HCT116 (cell line): ENCODE measurements at regions not wholly inside any gene's neighbourhood (a gene's known extent, or its start where the extent isn't known, plus 50 kb on each side); places are given as distances from the start of the nearest gene placed in this dataset.

ENCODE experiments used
- ATAC-seq: fragments of 200-7000 bp; cut with Tn5 transposase; 2 replicates; pipeline ENCODE4 v1.9.1; 2020; ENCODE audit warnings: mild to moderate bottlenecking, moderate library complexity
- BruUV-seq: library from RNA; stranded (reverse); fragments of 400-500 nt; replicated peaks from 2 replicates; lab custom pipeline; 2021; lab: Mats Ljungman, UMichigan
- CTCF ChIA-PET: fragments of 300-600 bp; sonication (Branson Sonifier 250); formaldehyde crosslinking; loops from one replicate; lab custom pipeline; 2021; ENCODE audit warnings: antibody characterized with exemption; lab: Charles Lee
- POLR2A ChIA-PET: fragments of 300-600, 350-600 bp; sonication (Branson Sonifier 250); formaldehyde crosslinking; loops from one replicate; lab custom pipeline; 2021; ENCODE audit warnings: antibody characterized with exemption; lab: Charles Lee
- RAD21 ChIA-PET, 2 experiments: fragments of 300-600 bp; sonication (Branson Sonifier 250); formaldehyde crosslinking; loops; one replicate each; lab custom pipeline; 2023; ENCODE audit warnings: low total read pairs in 2 of 2; ENCODE audit not compliant: uncharacterized antibody in 2 of 2, unreplicated experiment in 2 of 2, low non-redundant PET in 1 of 2; lab: Charles Lee
- DNase-seq: peaks from one replicate; pipeline ENCODE4 v3.0.0-alpha.2; 2010; ENCODE audit warnings: low read depth, low spot score
- H2AFZ ChIP-seq: fragments of 200-600 bp; shearing (Covaris generic), sonication (generic); 2 replicates; pipeline ENCODE4 v1.6.1; 2017; ENCODE audit warnings: low read depth, mixed run types, mixed read lengths, antibody characterized with exemption, low read length; ENCODE audit not compliant: poor library complexity, severe bottlenecking
- H3K27ac ChIP-seq: 2 replicates; pipeline ENCODE4 v1.5.1; 2012; ENCODE audit warnings: low read depth, low read length
- H3K27me3 ChIP-seq: fragments of 200-600 bp; sonication (generic); 2 replicates; pipeline ENCODE4 v1.6.1; 2016; ENCODE audit warnings: mixed run types, low read length, mixed read lengths; ENCODE audit not compliant: insufficient read depth
- H3K36me3 ChIP-seq, 2 experiments: fragments of 200-500 bp in 1 of 2; fragments of 200-600 bp in 1 of 2; sonication (Bioruptor generic) in 1 of 2; sonication (generic) in 1 of 2; 2 replicates each; pipeline versions ENCODE4 v1.5.1 to v1.6.1; 2014 to 2016; ENCODE audit warnings: low read length in 2 of 2, inconsistent platforms in 1 of 2, mixed read lengths in 1 of 2, mixed run types in 1 of 2; ENCODE audit not compliant: insufficient read depth in 2 of 2, control insufficient read depth in 1 of 2
- H3K4me1 ChIP-seq, 2 experiments: fragments of 200-600 bp in 1 of 2; sonication (generic) in 1 of 2; 2 replicates each; pipeline versions ENCODE4 v1.5.1 to v1.6.1; 2012 to 2017; ENCODE audit warnings: low read length in 2 of 2, inconsistent platforms in 1 of 2, mild to moderate bottlenecking in 1 of 2, mixed read lengths in 1 of 2, mixed run types in 1 of 2, moderate library complexity in 1 of 2; ENCODE audit not compliant: insufficient read depth in 2 of 2, control insufficient read depth in 1 of 2
- H3K4me2 ChIP-seq: fragments of 200-600 bp; sonication (generic); 2 replicates; pipeline ENCODE4 v1.6.1; 2017; ENCODE audit warnings: mixed run types, low read length, mixed read lengths
- H3K4me3 ChIP-seq, 2 experiments: fragments of 200-600 bp in 1 of 2; sonication (generic) in 1 of 2; replicated peaks in 1 of 2; 2 replicates each; pipeline ENCODE4 v1.5.1; 2011 to 2016; ENCODE audit warnings: low read length in 2 of 2, control low read depth in 1 of 2, low read depth in 1 of 2, mild to moderate bottlenecking in 1 of 2, mixed read lengths in 1 of 2, mixed run types in 1 of 2
- H3K79me2 ChIP-seq: fragments of 200-600 bp; sonication (generic); 2 replicates; pipeline ENCODE4 v1.6.1; 2017; ENCODE audit warnings: mild to moderate bottlenecking, mixed run types, low read length, moderate library complexity, mixed read lengths; ENCODE audit not compliant: insufficient read depth
- H3K9ac ChIP-seq: fragments of 200-600 bp; sonication (generic); 2 replicates; pipeline ENCODE4 v1.6.1; 2016; ENCODE audit warnings: low read length, mixed read lengths
- H3K9me2 ChIP-seq: fragments of 200-600 bp; sonication (generic), shearing (Covaris generic); 2 replicates; pipeline ENCODE4 v1.6.1; 2017; ENCODE audit warnings: mixed run types, mild to moderate bottlenecking, moderate library complexity; ENCODE audit not compliant: insufficient read depth
- H3K9me3 ChIP-seq, 2 experiments: fragments of 200-500 bp in 1 of 2; fragments of 200-600 bp in 1 of 2; sonication (Bioruptor generic) in 1 of 2; sonication (generic) in 1 of 2; 2 replicates each; pipeline ENCODE4 v1.6.1; 2014 to 2017; ENCODE audit warnings: low read length in 2 of 2, mixed read lengths in 2 of 2, inconsistent platforms in 1 of 2, low read depth in 1 of 2, mild to moderate bottlenecking in 1 of 2, mixed run types in 1 of 2, moderate library complexity in 1 of 2; ENCODE audit not compliant: control insufficient read depth in 1 of 2, insufficient read depth in 1 of 2
- H4K20me1 ChIP-seq: fragments of 200-600 bp; sonication (generic), shearing (Covaris generic); 2 replicates; pipeline ENCODE4 v1.6.1; 2017; ENCODE audit warnings: mixed run types, mild to moderate bottlenecking, moderate library complexity; ENCODE audit not compliant: insufficient read depth
- CBX3 ChIP-seq: IDR thresholded peaks from 2 replicates; pipeline ENCODE4 v1.6.1; 2012; ENCODE audit warnings: low read depth
- CEBPB ChIP-seq: IDR thresholded peaks from 2 replicates; pipeline ENCODE4 v1.6.1; 2012; ENCODE audit warnings: low read depth
- FOSL1 ChIP-seq: IDR thresholded peaks from 2 replicates; pipeline ENCODE4 v1.6.1; 2012; ENCODE audit warnings: low read depth
- JUND ChIP-seq: IDR thresholded peaks from 2 replicates; pipeline ENCODE4 v1.6.1; 2012
- RAD21 ChIP-seq: IDR thresholded peaks from 2 replicates; pipeline ENCODE4 v1.6.1; 2012; ENCODE audit warnings: low read depth, mild to moderate bottlenecking
- SP1 ChIP-seq: IDR thresholded peaks from 2 replicates; pipeline ENCODE4 v1.6.1; 2012; ENCODE audit warnings: low read depth
- SRF ChIP-seq: IDR thresholded peaks from 2 replicates; pipeline ENCODE4 v1.6.1; 2012; ENCODE audit warnings: low read depth
- TCF7L2 ChIP-seq: IDR thresholded peaks from 2 replicates; pipeline ENCODE4 v1.7.0; 2011; ENCODE audit warnings: borderline replicate concordance, inconsistent platforms; ENCODE audit not compliant: insufficient read depth, insufficient read length; ENCODE audit errors: extremely low read depth
- intact Hi-C: fragments of 100-400 bp; cut with micrococcal nuclease; formaldehyde crosslinking; loops from 2 replicates; pipeline ENCODE4 v1.10.0; 2022
- TF ChIP-seq, protein P1 (sequence below), 3 experiments: fragments of 200-600 bp in 1 of 3; sonication (generic) in 1 of 3; IDR thresholded peaks in 2 of 3; conservative IDR thresholded peaks in 1 of 3; 2 replicates each; pipeline ENCODE4 v1.5.1; 2012 to 2017; ENCODE audit warnings: low read depth in 2 of 3, low read length in 2 of 3, antibody characterized with exemption in 1 of 3, borderline replicate concordance in 1 of 3, control low read depth in 1 of 3, mild to moderate bottlenecking in 1 of 3, mixed read lengths in 1 of 3, mixed run types in 1 of 3, moderate library complexity in 1 of 3; ENCODE audit not compliant: insufficient read depth in 1 of 3
- TF ChIP-seq, protein P2 (sequence below): IDR thresholded peaks from 2 replicates; pipeline ENCODE4 v1.6.1; 2012
- TF ChIP-seq, protein P3 (sequence below): IDR thresholded peaks from 2 replicates; pipeline ENCODE4 v1.6.1; 2011; ENCODE audit warnings: mild to moderate bottlenecking, low read length, moderate library complexity; ENCODE audit not compliant: insufficient replicate concordance; ENCODE audit errors: extremely low read depth

DNA sequence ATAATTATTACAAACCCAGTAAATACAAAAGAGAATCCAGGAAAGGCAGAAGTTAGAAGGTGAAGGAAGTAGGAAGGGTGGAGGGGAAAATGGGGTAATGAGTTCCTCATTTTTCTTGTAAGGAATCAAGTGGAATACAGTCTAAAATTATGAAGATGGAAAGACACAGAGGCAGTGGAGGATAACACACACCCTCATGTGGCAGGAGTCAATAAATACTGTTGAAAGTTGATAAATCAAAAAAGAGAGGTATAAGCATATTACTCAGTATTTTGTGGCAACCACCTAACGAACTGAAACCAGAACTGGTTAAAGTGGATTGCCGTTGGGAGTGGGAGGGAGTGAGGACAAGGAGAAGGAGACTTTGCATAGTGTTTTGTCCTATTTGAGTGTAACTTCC, 78.6 kb upstream of the SLC44A3 start:
- H3K9ac ChIP-seq = no peak overlapping the region
- no peaks in the 10 kb centered on the region for H4K20me1 ChIP-seq
- no peak overlapping the region for H3K4me2 ChIP-seq
- no peak overlapping the region for H3K4me3 ChIP-seq
- H2AFZ ChIP-seq = no peak overlapping the region
- intact Hi-C loops = no loop called here
- no TSS peak for BruUV-seq
- no peaks in the 10 kb centered on the region for H3K36me3 ChIP-seq
- DNase-seq (no peak), ATAC-seq (no peak)
- H3K27ac ChIP-seq = no peak overlapping the region
- TF ChIP-seq RAD21 (peak; percentile 56), JUND (no peak)
- TF ChIP-seq, protein P1, sequence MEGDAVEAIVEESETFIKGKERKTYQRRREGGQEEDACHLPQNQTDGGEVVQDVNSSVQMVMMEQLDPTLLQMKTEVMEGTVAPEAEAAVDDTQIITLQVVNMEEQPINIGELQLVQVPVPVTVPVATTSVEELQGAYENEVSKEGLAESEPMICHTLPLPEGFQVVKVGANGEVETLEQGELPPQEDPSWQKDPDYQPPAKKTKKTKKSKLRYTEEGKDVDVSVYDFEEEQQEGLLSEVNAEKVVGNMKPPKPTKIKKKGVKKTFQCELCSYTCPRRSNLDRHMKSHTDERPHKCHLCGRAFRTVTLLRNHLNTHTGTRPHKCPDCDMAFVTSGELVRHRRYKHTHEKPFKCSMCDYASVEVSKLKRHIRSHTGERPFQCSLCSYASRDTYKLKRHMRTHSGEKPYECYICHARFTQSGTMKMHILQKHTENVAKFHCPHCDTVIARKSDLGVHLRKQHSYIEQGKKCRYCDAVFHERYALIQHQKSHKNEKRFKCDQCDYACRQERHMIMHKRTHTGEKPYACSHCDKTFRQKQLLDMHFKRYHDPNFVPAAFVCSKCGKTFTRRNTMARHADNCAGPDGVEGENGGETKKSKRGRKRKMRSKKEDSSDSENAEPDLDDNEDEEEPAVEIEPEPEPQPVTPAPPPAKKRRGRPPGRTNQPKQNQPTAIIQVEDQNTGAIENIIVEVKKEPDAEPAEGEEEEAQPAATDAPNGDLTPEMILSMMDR (IDR thresholded peaks at IDR 0.05 in 2 of 3, conservative IDR thresholded peaks at IDR 0.05 in 1 of 3; ENCODE audit: borderline replicate concordance in 1 of 3, insufficient read depth in 1 of 3, low read depth in 2 of 3, low read length in 2 of 3) = no peak
- no peaks in the 10 kb centered on the region for H3K9me3 ChIP-seq
- no peaks in the 10 kb centered on the region for H3K79me2 ChIP-seq
- H3K4me1 ChIP-seq = peaks cover 10 to 32% of the 10 kb centered on the region in 2 experiments; a peak in 3 of 4 replicates
- H3K27me3 ChIP-seq = no peaks in the 10 kb centered on the region
- ChIA-PET CTCF (no interaction called here), POLR2A (no interaction called here), RAD21 (no interaction called here)
- no peaks in the 10 kb centered on the region for H3K9me2 ChIP-seq

DNA sequence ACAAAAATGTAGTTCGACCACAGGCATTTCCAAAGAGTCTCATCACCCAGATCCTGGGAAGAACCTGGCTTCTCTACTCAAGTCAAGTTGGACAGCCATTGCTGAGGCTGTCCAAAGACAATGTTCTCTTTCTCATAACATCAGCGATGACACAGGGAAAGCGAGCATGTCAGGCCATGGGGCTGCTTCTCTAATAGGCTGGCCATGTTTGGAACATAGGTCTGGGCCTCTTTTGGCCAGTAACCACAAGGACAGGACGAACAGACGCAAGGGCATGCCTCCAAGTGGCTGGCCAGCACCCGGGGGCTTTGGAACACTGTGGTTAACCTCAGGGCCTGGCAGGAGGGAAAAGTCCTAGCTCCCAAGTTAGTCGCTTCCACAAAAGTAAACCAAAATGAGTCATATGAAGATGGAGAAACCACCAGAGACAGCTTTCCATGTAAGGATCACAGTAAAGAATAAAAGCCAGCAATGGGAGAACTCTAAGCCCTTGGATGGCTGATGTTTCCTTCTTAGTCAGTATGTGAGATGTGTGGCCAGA, 80.6 kb upstream of the SLC44A3 start:
- RAD21 ChIA-PET = no interaction called here
- Histone ChIP-seq H3K36me3 (no peaks in the 10 kb centered on the region), H2AFZ (no peak overlapping the region), H3K9me2 (no peaks in the 10 kb centered on the region), H3K4me3 (no peak overlapping the region), H4K20me1 (no peaks in the 10 kb centered on the region), H3K4me1 (peaks cover 18 to 49% of the 10 kb centered on the region in 2 experiments), H3K27ac (no peak overlapping the region), H3K9me3 (no peaks in the 10 kb centered on the region), H3K79me2 (no peaks in the 10 kb centered on the region), H3K4me2 (peak overlapping the region; percentile 27; the same call in 1 of the 2 replicates), H3K9ac (no peak overlapping the region), H3K27me3 (no peaks in the 10 kb centered on the region)
- no peak for DNase-seq
- intact Hi-C loops = no loop called here
- no TSS peak for BruUV-seq
- ATAC-seq = peak; percentile 29; the same call in 1 of the 2 replicates
- CTCF ChIA-PET = no interaction called here
- TF ChIP-seq, protein P2, sequence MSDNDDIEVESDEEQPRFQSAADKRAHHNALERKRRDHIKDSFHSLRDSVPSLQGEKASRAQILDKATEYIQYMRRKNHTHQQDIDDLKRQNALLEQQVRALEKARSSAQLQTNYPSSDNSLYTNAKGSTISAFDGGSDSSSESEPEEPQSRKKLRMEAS = no peak
- TF ChIP-seq JUND (no peak), CBX3 (0 out of 2 replicates have a peak, but pooled peaks have one; percentile 5), FOSL1 (peak; percentile 41; the same call in 1 of the 2 replicates), TCF7L2 (no peak), SP1 (no peak), SRF (no peak), CEBPB (peak; percentile 46)
- TF ChIP-seq, protein P3, sequence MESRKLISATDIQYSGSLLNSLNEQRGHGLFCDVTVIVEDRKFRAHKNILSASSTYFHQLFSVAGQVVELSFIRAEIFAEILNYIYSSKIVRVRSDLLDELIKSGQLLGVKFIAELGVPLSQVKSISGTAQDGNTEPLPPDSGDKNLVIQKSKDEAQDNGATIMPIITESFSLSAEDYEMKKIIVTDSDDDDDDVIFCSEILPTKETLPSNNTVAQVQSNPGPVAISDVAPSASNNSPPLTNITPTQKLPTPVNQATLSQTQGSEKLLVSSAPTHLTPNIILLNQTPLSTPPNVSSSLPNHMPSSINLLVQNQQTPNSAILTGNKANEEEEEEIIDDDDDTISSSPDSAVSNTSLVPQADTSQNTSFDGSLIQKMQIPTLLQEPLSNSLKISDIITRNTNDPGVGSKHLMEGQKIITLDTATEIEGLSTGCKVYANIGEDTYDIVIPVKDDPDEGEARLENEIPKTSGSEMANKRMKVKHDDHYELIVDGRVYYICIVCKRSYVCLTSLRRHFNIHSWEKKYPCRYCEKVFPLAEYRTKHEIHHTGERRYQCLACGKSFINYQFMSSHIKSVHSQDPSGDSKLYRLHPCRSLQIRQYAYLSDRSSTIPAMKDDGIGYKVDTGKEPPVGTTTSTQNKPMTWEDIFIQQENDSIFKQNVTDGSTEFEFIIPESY = no peak
- POLR2A ChIA-PET = no interaction called here
